ENCODE measurements at regions not wholly inside any gene's neighbourhood (a gene's known extent, or its start where the extent isn't known, plus 50 kb on each side); places are given as distances from the start of the nearest gene placed in this dataset.
"Not testable (repeated sequence)": the region's sequence is repeated elsewhere in the genome, so short reads cannot be mapped to it uniquely, and the experiment has no call there.

DNA sequence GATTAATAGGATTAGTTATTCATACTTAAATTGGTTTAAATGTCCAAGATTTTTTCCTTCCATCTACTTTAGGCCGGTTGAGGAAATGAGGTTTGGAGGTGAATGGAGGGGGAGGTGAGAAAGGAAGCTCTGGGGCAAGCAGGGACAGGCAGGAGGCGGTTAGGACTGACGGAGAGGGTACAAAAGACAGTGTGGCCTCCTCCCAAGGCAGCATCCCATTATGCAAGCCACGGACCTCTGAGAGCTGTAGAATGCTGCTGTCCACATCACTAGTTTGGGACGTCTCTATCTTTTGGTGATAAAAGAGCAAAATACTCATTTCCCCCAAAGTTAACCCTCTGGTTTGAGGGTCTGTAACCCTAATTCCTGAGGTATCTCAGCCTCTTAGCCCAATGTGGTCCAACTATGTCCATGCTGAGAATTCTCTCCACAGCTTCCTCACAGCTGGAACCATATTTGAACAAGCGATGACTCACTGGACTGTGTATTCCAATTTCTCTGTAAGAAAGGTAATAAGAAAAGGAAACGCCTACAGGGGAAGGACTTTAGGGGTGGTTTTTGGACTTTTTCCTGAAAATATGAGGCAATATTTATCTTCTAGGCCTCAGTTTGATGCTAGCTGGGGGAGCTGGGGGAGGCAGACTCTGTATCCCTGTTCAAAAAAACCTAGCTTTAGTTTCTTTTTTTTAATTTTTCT lies 172.2 kb downstream of the TFAP2B start:
- intact Hi-C loops (cut with DNase I), result no loop called here

DNA sequence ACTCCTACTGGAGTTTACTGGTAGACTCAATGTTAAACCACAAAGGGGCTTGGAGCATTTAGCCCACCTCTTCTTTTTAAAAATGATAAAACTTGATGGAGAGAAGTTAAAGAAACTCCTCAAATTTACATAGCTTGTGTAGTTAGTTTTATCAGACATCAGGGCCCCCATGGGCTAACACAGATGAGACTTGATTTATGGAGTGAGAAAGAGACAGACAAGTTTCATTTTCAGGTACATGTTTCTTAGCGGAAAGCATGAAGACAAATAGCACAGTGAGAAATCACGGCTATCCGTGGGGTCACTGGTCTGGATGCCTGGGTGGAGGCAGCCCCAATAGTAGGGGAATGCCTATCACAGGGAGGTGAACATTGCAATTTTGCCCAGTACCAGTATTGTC lies 173.6 kb downstream of the TFAP2B start:
- intact Hi-C loops (cut with DNase I), result no loop called here
- no peak for DNase-seq (ENCODE audit: low spot score)

More for the DNA sequence above, 172.2 kb downstream of the TFAP2B start:
- DNase-seq (ENCODE audit: low spot score), result no peak

GRCh38 chr6:50992704-50993625 lies 174.3 kb downstream of the TFAP2B start:
- intact Hi-C loops (cut with DNase I), result no loop called here
- DNase-seq (ENCODE audit: low spot score), result no peak

DNA sequence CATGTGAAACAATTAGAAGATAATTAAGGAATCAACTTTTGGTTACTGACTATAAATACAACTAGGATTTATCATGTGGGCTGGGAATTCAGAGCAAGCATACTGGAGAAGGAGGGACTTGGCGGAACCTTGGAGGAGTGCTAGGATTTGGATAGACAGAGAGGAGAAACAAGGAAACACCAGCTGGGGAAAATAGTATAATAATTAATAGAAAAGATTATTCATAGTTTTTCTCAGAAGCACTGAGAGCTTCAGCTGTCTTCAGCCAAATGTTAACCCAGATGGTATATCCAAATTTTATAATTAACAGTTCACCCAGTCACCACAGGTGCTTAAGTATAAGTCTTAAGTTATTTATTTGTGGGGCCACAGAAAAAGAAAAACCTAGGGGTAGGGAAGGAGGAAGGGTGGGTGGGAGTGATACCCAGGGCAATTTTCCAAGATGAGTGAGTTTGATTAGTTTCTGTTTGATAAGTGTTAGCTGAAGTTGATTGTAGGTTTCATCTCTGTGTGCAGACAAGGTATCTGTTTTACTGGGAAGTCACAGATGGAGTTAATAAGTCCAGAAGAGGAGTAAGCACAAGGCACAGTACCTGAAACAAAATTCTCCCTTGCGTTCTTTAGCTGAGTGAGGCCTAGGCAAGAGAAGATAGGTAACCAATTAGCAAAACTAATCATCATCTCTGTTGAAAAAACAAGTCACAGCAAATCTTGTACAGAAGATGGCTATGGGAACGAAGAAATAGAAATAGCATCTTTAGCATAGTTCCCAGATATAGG lies 175.5 kb downstream of the TFAP2B start:
- no peak for DNase-seq (ENCODE audit: low spot score)
- intact Hi-C loops (cut with DNase I), result no loop called here

- intact Hi-C loops (cut with DNase I), result no loop called here
- DNase-seq (ENCODE audit: low spot score), result no peak
Observed at GRCh38 chr6:50995036-50995435, 176.4 kb downstream of the TFAP2B start.

GRCh38 chr6:50998905-50999304 lies 180.2 kb downstream of the TFAP2B start:
- intact Hi-C loops (cut with DNase I), result no loop called here
- no peak for DNase-seq (ENCODE audit: low spot score)

- intact Hi-C loops (cut with DNase I), result no loop called here
- DNase-seq (ENCODE audit: low spot score), result no peak
Observed at GRCh38 chr6:51001399-51001798, 182.7 kb downstream of the TFAP2B start.

DNA sequence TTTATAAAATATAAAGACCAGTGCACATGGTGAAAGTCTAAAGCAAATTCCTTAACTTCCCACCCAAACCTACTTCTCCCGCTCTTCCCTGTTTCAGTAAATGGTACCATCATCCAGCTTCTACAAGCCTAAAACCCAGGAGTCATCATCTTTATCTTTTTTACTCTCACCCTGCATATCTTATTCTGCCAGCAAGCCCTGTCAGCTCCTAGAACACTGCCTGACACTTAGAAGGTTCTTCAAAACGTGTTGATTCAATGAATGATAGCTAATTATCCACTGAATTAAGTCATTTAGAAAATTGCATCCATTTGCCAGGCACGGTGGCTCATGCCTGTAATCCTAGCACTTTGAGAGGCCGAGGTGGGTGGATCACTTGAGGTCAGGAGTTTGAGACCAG lies 185.7 kb downstream of the TFAP2B start:
- no peak for DNase-seq (ENCODE audit: low spot score)

GRCh38 chr6:51005779-51006178 lies 187.1 kb downstream of the TFAP2B start:
- intact Hi-C loops (cut with DNase I), result no loop called here
- DNase-seq (ENCODE audit: low spot score), result no peak

More for the DNA sequence above, 185.7 kb downstream of the TFAP2B start:
- intact Hi-C loops (cut with DNase I), result no loop called here

DNA sequence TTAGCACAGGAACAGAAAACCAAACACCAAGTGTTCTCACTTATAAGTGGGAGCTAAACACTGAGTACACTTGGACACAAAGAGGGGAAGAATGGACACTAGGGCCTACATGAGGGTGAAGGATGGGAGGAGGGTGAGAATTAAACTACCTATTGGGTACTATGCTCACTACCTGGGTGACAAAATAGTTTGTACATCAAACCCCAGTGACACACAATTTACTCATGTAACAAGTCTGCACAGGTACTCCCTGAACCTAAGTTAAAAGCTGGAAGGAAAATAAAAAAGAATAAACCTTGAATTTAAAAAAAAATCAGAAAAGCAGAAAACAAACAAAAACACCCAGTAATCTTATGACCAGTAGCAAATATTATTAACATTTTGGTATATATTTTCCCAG lies 188.6 kb downstream of the TFAP2B start:
- intact Hi-C loops (cut with DNase I), result no loop called here
- no peak for DNase-seq (ENCODE audit: low spot score)

GRCh38 chr6:51008693-51009092 lies 190.0 kb downstream of the TFAP2B start:
- DNase-seq (ENCODE audit: low spot score); intact Hi-C loops (cut with DNase I): not testable (repeated sequence)

GRCh38 chr6:51013376-51013775 lies 194.7 kb downstream of the TFAP2B start:
- no peak for DNase-seq (ENCODE audit: low spot score)
- intact Hi-C loops (cut with DNase I), result no loop called here

GRCh38 chr6:51015394-51015793 lies 196.7 kb downstream of the TFAP2B start:
- DNase-seq (ENCODE audit: low spot score), result no peak
- intact Hi-C loops (cut with DNase I), result no loop called here

GRCh38 chr6:51016489-51016888 lies 197.8 kb downstream of the TFAP2B start:
- intact Hi-C loops (cut with DNase I), result no loop called here
- no peak for DNase-seq (ENCODE audit: low spot score)

GRCh38 chr6:51019806-51020205 lies 201.1 kb downstream of the TFAP2B start:
- DNase-seq (ENCODE audit: low spot score), result no peak
- intact Hi-C loops (cut with DNase I), result no loop called here

GRCh38 chr6:51021171-51021570 lies 202.5 kb downstream of the TFAP2B start:
- DNase-seq (ENCODE audit: low spot score), result no peak
- intact Hi-C loops (cut with DNase I), result no loop called here

DNA sequence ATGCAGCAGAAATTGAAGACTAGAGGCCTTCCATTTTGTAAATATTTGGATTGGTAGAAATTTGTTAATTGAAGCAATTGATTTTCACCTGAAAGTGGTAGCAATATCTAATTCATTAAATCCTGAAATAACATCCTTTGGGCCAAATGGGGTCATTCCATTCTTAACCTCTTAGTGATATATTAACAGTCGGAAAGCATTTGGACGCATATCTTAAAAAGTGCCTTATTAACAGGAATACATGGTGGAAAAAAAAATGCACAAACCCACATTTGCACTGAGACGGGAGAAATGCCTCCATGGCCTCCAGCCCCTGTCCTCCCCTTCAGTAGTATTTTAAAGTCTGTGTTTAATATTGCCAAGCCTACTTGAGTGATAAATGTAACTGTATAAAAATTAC lies 205.5 kb downstream of the TFAP2B start:
- intact Hi-C loops (cut with DNase I), result no loop called here
- DNase-seq (ENCODE audit: low spot score), result no peak

DNA sequence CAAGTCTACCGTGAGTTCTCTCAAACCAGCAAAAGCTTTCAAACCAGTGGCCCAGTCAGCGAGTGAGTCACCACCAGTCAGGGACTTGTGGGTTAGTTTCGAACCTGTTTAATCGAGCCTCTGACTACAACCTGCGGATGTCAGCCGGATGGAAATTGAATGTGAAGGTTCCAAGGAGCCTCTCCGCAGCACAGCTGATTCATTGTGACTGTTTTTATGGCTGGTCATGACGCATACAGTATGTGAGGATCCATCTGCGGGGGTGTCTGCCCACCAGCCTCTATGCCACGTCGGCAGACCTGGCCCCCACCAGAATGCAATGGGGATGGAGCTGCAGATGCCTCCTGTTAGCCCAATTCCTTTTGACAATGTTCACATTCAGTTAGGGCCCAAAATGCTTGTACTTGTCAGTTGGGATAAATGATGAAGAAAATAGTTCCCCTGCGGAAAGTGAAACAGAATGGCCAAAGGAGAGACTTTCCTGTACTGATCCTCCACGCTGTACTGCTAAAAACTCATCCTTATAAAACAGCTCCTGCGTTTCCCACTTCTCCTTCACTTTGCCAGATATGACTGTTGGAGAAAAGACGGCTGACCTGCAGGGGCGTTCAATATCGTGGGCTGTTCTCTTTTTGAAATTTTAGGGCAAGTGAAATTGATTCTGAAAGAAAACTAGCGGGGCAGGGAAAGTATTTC lies 206.6 kb downstream of the TFAP2B start:
- intact Hi-C loops (cut with DNase I), result no loop called here
- no peak for DNase-seq (ENCODE audit: low spot score)

DNA sequence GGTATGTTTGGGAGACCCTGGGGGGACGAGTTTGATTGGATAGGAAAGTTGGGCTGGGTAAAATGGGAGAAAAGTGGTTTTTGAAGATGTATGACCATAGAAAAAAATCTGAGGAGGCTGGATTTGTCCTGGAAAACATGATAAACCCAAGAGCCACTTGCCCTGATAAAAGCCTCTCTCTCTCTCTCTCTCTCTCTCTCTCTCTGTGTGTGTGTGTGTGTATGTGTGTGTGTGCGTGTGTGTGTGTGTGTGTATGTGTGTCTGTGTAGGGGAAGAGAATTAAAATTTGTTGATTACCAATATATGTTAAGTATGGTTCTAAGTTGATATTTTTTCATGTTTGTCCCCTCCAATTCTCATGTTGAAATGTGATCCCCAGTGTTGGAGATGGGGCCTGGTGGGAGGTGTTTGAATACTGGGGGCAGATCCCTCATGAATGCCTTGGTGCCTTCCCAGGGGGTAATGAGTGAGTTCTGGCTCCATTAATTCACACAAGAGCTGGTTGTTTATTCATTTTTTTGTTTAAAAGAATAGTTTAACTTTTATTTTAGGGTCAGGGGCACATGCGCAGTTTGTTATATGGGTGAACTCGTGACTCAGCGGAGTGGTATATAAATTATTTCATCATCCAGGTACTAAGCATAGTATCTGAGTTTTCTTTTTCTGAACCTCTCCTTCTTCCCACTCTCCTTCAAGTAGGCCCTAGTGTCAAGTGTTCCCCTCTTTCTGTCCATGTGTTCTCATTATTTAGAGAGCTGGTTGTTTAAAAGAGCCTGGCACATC lies 208.8 kb downstream of the TFAP2B start:
- DNase-seq (ENCODE audit: low spot score), result no peak
- intact Hi-C loops (cut with DNase I), result no loop called here

Measured in posterior vena cava (tissue), 2 donors.